ENCODE measurements at regions not wholly inside any gene's neighbourhood (a gene's known extent, or its start where the extent isn't known, plus 50 kb on each side); places are given as distances from the start of the nearest gene placed in this dataset.

DNA sequence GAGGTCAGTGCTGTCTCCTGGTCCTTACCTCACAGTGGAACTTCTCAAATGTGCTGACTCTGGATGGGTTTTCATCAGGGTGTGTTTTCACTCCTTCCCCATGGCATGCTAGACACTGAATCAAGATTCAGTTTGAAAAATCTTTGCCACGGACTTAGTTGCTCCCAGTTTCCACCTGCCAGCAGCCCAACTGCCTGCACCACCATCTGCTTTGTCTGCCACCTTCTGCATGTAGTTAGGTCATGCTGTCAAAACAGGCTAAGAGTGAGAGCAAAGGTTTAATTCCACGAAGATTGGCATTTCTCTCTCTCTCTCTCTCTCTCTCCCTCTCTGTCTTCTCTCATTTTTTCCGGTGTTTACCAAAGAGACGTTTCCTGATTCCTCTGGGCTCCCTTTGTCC, 258.0 kb upstream of the EDNRA start:
- H3K36me3 ChIP-seq (ENCODE audit: insufficient read depth, low read length) = no peaks in the 10 kb centered on the region
- DNase-seq (ENCODE audit: insufficient read length, low spot score, missing footprints) = no peak
- no peak overlapping the region for H2AFZ ChIP-seq (ENCODE audit: low read length)
- no peaks in the 10 kb centered on the region for H3K27me3 ChIP-seq (ENCODE audit: insufficient read depth, low read length)
- TF ChIP-seq CTCF (IDR thresholded peaks at IDR 0.05; ENCODE audit: extremely low read depth, low read depth, low read length) = no peak
- no peaks in the 10 kb centered on the region for H3K79me2 ChIP-seq (ENCODE audit: insufficient read depth, low read length)
- no peak overlapping the region for H3K4me3 ChIP-seq (ENCODE audit: insufficient read depth, low read length)
- no peaks in the 10 kb centered on the region for H3K4me1 ChIP-seq (ENCODE audit: insufficient read depth, low read length)
- no peak overlapping the region for H3K27ac ChIP-seq (ENCODE audit: low read depth, low read length)
- no peaks in the 10 kb centered on the region for H3K9me3 ChIP-seq (ENCODE audit: low read depth, low read length)
- no peaks in the 10 kb centered on the region for H4K20me1 ChIP-seq (ENCODE audit: insufficient read depth, low read length)
- H3K4me2 ChIP-seq (ENCODE audit: insufficient read depth, low read length) = no peak overlapping the region

DNA sequence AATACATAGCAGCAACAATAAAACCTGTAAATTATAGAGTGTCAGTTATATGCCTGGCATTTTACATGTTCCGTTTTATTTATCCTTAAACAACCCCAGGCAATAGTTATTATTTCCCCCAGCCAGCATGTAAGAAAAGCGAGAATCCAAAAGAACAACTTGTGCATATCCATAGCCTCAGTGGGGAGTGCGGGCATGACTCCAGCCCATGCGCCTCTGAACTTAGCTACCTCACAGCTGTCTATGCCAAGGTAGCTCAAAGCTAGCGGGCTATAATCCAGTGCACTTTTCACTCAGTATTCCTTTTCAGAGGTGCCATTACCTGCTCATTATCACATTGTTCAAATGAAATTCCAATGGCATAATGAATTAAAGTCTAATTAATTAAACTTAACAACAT, 257.3 kb upstream of the EDNRA start:
- no peaks in the 10 kb centered on the region for H3K36me3 ChIP-seq (ENCODE audit: insufficient read depth, low read length)
- H3K9me3 ChIP-seq (ENCODE audit: low read depth, low read length) = no peaks in the 10 kb centered on the region
- no peaks in the 10 kb centered on the region for H3K27me3 ChIP-seq (ENCODE audit: insufficient read depth, low read length)
- H3K4me3 ChIP-seq (ENCODE audit: insufficient read depth, low read length) = no peak overlapping the region
- H2AFZ ChIP-seq (ENCODE audit: low read length) = no peak overlapping the region
- H3K79me2 ChIP-seq (ENCODE audit: insufficient read depth, low read length) = no peaks in the 10 kb centered on the region
- H4K20me1 ChIP-seq (ENCODE audit: insufficient read depth, low read length) = no peaks in the 10 kb centered on the region
- no peak for TF ChIP-seq CTCF (IDR thresholded peaks at IDR 0.05; ENCODE audit: extremely low read depth, low read depth, low read length)
- no peak overlapping the region for H3K4me2 ChIP-seq (ENCODE audit: insufficient read depth, low read length)
- no peak for DNase-seq (ENCODE audit: insufficient read length, low spot score, missing footprints)
- H3K4me1 ChIP-seq (ENCODE audit: insufficient read depth, low read length) = no peaks in the 10 kb centered on the region
- H3K27ac ChIP-seq (ENCODE audit: low read depth, low read length) = no peak overlapping the region

DNA sequence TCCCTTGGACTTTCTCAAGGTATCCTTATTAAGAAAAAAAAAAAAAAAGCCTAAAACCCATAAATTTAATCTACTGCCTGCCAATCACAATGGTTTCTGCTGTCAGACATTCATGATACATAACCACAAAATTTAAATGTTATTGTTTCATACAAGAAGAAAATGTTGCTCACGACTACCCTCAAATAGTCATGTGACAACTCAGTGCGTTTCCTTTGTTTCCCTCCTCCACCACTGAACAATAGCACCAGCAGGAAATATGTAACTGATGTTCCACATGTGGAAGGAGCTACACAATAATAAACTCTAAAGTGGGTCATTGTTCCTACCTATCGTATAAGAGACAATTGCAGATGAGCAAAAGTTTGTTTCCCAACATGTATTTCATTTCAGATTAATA, 244.1 kb upstream of the EDNRA start:
- H3K36me3 ChIP-seq (ENCODE audit: insufficient read depth, low read length) = no peaks in the 10 kb centered on the region
- no peak overlapping the region for H3K27ac ChIP-seq (ENCODE audit: low read depth, low read length)
- no peaks in the 10 kb centered on the region for H4K20me1 ChIP-seq (ENCODE audit: insufficient read depth, low read length)
- no peak for TF ChIP-seq CTCF (IDR thresholded peaks at IDR 0.05; ENCODE audit: extremely low read depth, low read depth, low read length)
- H3K4me3 ChIP-seq (ENCODE audit: insufficient read depth, low read length) = no peak overlapping the region
- H2AFZ ChIP-seq (ENCODE audit: low read length) = no peak overlapping the region
- H3K4me2 ChIP-seq (ENCODE audit: insufficient read depth, low read length) = no peak overlapping the region
- H3K9me3 ChIP-seq (ENCODE audit: low read depth, low read length) = no peaks in the 10 kb centered on the region
- H3K4me1 ChIP-seq (ENCODE audit: insufficient read depth, low read length) = no peaks in the 10 kb centered on the region
- no peaks in the 10 kb centered on the region for H3K79me2 ChIP-seq (ENCODE audit: insufficient read depth, low read length)
- DNase-seq (ENCODE audit: insufficient read length, low spot score, missing footprints) = peak; percentile 38
- H3K27me3 ChIP-seq (ENCODE audit: insufficient read depth, low read length) = no peaks in the 10 kb centered on the region

DNA sequence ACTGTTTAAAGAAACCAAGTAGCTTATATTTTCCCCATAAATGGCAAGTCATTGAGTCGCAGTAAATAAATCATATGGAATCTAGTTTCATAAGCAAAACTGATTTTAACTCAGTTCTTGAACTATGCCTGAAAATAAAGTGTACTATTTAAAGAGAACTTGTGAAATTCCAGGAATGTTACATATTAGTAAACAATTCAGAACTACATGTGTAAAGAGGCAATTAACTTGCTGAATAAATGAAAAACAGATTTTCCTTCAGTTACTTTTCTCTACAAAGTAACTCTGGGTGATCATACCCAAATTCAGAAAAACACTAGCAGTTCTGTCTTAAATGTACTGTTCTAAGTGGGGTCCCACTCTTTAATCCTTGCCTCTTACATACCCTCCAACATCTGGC, 236.1 kb upstream of the EDNRA start:
- Histone ChIP-seq H3K27me3 (ENCODE audit: insufficient read depth, low read length) (no peaks in the 10 kb centered on the region), H3K36me3 (ENCODE audit: insufficient read depth, low read length) (no peaks in the 10 kb centered on the region), H3K27ac (ENCODE audit: low read depth, low read length) (no peak overlapping the region), H3K4me1 (ENCODE audit: insufficient read depth, low read length) (no peaks in the 10 kb centered on the region), H3K4me3 (ENCODE audit: insufficient read depth, low read length) (no peak overlapping the region), H3K9me3 (ENCODE audit: low read depth, low read length) (no peaks in the 10 kb centered on the region), H2AFZ (ENCODE audit: low read length) (no peak overlapping the region), H3K4me2 (ENCODE audit: insufficient read depth, low read length) (no peak overlapping the region), H4K20me1 (ENCODE audit: insufficient read depth, low read length) (no peaks in the 10 kb centered on the region), H3K79me2 (ENCODE audit: insufficient read depth, low read length) (no peaks in the 10 kb centered on the region)
- no peak for TF ChIP-seq CTCF (IDR thresholded peaks at IDR 0.05; ENCODE audit: extremely low read depth, low read depth, low read length)
- no peak for DNase-seq (ENCODE audit: insufficient read length, low spot score, missing footprints)
